ENCODE measurements at regions not wholly inside any gene's neighbourhood (a gene's known extent, or its start where the extent isn't known, plus 50 kb on each side); places are given as distances from the start of the nearest gene placed in this dataset.
"Not testable (repeated sequence)": the region's sequence is repeated elsewhere in the genome, so short reads cannot be mapped to it uniquely, and the experiment has no call there.

- no peak for DNase-seq
Observed at GRCh38 chr12:60568914-60569313, 973.1 kb downstream of the SLC16A7 start.

GRCh38 chr12:60577607-60578006 is 981.8 kb downstream of the SLC16A7 start:
- no peak for DNase-seq

GRCh38 chr12:60587664-60588063 is 991.8 kb downstream of the SLC16A7 start:
- DNase-seq: not testable (repeated sequence)

- DNase-seq: no peak
Observed at GRCh38 chr12:60594035-60594711, 998.3 kb downstream of the SLC16A7 start.

- DNase-seq: no peak
Observed at GRCh38 chr12:60602601-60603000, 1006.8 kb downstream of the SLC16A7 start.

GRCh38 chr12:60603475-60603874 is 1007.6 kb downstream of the SLC16A7 start:
- DNase-seq: not testable (repeated sequence)

GRCh38 chr12:60616400-60616799 is 1020.6 kb downstream of the SLC16A7 start:
- no peak for DNase-seq

GRCh38 chr12:60630796-60631195 is 1035.0 kb downstream of the SLC16A7 start:
- DNase-seq: no peak

- DNase-seq: no peak
Observed at GRCh38 chr12:60644076-60644475, 1048.2 kb downstream of the SLC16A7 start.

GRCh38 chr12:60666895-60667294 is 1071.1 kb downstream of the SLC16A7 start:
- DNase-seq: no peak

- DNase-seq: no peak
Observed at GRCh38 chr12:60672949-60673348, 1077.1 kb downstream of the SLC16A7 start.

- DNase-seq: no peak
Observed at GRCh38 chr12:60684988-60685655, 1089.3 kb downstream of the SLC16A7 start.

GRCh38 chr12:60689137-60689536 is 1093.3 kb downstream of the SLC16A7 start:
- no peak for DNase-seq

GRCh38 chr12:60693019-60693626 is 1097.3 kb downstream of the SLC16A7 start:
- no peak for DNase-seq

GRCh38 chr12:60704171-60704914 is 1108.5 kb downstream of the SLC16A7 start:
- no peak for DNase-seq

GRCh38 chr12:60710246-60710645 is 1114.4 kb downstream of the SLC16A7 start:
- no peak for DNase-seq

- DNase-seq: no peak
Observed at GRCh38 chr12:60714141-60714900, 1118.5 kb downstream of the SLC16A7 start.

- DNase-seq: no peak
Observed at GRCh38 chr12:60724475-60724874, 1128.6 kb downstream of the SLC16A7 start.

- no peak for DNase-seq
Observed at GRCh38 chr12:60724984-60725383, 1129.2 kb downstream of the SLC16A7 start.

GRCh38 chr12:60752589-60752988 is 1156.8 kb downstream of the SLC16A7 start:
- no peak for DNase-seq

GRCh38 chr12:60758224-60758623 is 1162.4 kb downstream of the SLC16A7 start:
- no peak for DNase-seq

GRCh38 chr12:60760965-60761364 is 1165.1 kb downstream of the SLC16A7 start:
- no peak for DNase-seq

GRCh38 chr12:60801166-60801565 is 1205.3 kb downstream of the SLC16A7 start:
- not testable (repeated sequence) for DNase-seq

All from NCI-H1105 (cell line).